AG10803 (cell line): ENCODE measurements at regions not wholly inside any gene's neighbourhood (a gene's known extent, or its start where the extent isn't known, plus 50 kb on each side); places are given as distances from the start of the nearest gene placed in this dataset.

Source experiments
- DNase-seq: peaks from one replicate; pipeline ENCODE4 v3.0.0; 2010; ENCODE audit warnings: low read depth
- H3K4me3 ChIP-seq: 2 replicates; pipeline ENCODE4 v1.5.1; 2011; ENCODE audit warnings: mild to moderate bottlenecking, low read length, control low read depth
- CTCF ChIP-seq: conservative IDR thresholded peaks from 2 replicates; pipeline ENCODE4 v1.5.1; 2011; ENCODE audit warnings: mild to moderate bottlenecking, low read length, control low read depth, inconsistent platforms

- TF ChIP-seq CTCF: no peak
- no peak overlapping the region for H3K4me3 ChIP-seq
- no peak for DNase-seq
Observed at GRCh38 chr18:24731158-24731557, 270.7 kb downstream of the HRH4 start.

DNA sequence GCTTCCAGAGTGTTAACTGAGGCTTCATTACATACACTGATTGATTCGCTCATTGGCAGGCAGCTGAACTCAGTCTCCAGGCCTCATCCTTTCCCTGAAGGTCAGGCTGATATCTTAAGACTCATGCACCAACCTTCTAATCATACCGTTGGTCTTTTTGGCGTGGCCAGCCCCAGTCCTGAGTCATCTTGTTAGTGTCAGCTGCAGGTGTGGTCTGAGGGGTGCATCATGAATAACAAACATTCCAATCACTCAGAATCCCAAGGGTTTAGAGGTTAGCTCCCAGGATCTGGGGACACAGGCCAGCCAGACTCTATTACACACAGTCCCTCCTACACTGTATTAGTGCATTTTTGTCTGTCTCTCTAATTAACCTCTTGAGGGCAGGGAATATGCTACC is 271.5 kb downstream of the HRH4 start:
- TF ChIP-seq CTCF: no peak
- no peak for DNase-seq
- H3K4me3 ChIP-seq: no peak overlapping the region

- TF ChIP-seq CTCF: peak; percentile 41
- no peak for DNase-seq
- no peak overlapping the region for H3K4me3 ChIP-seq
Observed at GRCh38 chr18:24734058-24734457, 273.6 kb downstream of the HRH4 start.

GRCh38 chr18:24735624-24736231 is 275.3 kb downstream of the HRH4 start:
- TF ChIP-seq CTCF: no peak
- no peak overlapping the region for H3K4me3 ChIP-seq
- DNase-seq: no peak

DNA sequence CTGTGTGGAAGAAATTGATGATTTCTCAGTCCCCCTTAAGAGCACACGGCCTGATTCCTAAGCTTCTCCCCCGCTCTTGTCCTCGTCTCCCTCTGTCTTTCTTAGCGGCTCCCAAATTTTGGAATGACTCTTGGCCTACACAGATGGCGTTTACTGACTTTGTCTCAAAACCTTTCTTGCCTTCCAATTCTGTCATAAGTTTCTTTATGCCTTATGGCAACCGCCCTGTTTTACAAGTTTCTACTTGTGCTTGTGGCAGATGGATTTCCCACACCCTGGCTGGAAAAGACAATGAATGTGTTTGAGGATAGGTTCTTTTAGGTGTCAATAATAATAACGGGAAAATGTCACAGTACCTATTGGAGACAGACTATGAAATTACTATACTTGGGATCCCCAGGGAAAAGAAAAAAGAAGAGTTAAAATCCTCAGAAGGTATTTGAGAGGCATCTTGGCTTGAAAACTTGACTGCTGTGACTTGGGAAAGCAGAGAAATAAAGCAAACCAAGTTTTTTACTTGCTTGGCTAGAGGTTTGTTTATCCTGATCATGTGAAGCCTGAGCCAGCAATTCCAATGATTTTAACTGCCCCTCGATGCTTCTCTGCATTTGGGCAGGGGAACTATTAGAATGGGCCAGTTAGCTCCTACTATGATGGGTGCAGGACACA is 276.4 kb downstream of the HRH4 start:
- H3K4me3 ChIP-seq: no peak overlapping the region
- no peak for DNase-seq
- TF ChIP-seq CTCF: no peak

DNA sequence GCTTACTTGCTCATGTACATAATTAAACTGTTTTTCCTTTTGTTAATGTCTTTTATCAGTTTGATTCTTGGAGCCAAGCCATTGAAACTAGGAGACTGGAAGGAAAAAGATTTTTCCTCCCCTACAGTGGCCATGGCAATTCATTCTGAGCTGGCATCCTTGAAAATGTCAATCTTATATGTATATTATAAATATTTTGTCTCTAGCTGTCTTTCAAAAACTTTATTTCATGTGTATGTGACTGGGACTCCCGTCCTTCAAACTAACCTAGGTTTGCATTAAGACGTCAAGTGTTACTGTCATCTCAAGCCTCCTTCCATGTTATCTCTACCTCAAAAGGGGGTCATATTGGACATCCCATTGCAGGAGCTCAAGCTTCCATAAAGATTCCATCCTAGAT is 280.4 kb downstream of the HRH4 start:
- no peak for TF ChIP-seq CTCF
- no peak overlapping the region for H3K4me3 ChIP-seq
- DNase-seq: no peak

GRCh38 chr18:24741321-24741720 is 280.9 kb downstream of the HRH4 start:
- no peak for DNase-seq
- no peak for TF ChIP-seq CTCF
- H3K4me3 ChIP-seq: no peak overlapping the region
